H1 (cell line): ENCODE measurements at regions not wholly inside any gene's neighbourhood (a gene's known extent, or its start where the extent isn't known, plus 50 kb on each side); places are given as distances from the start of the nearest gene placed in this dataset.

ENCODE experiments used
- BACH1 ChIP-seq: IDR thresholded peaks from 2 replicates; pipeline ENCODE4 v1.6.1; 2012; ENCODE audit warnings: low read length, improper control_type of control experiment
- CEBPB ChIP-seq: IDR thresholded peaks from 2 replicates; pipeline ENCODE4 v1.6.1; 2012; ENCODE audit warnings: low read depth, low read length
- EP300 ChIP-seq, 2 experiments: IDR thresholded peaks; 1 replicate in 1 of 2; 2 replicates in 1 of 2; pipeline ENCODE4 v1.6.1; 2011 to 2012; ENCODE audit warnings: low read depth in 2 of 2, low read length in 2 of 2, mild to moderate bottlenecking in 2 of 2, borderline replicate concordance in 1 of 2, inconsistent platforms in 1 of 2, moderate library complexity in 1 of 2
- GABPA ChIP-seq: IDR thresholded peaks from 2 replicates; pipeline ENCODE4 v1.6.1; 2011; ENCODE audit warnings: mild to moderate bottlenecking, low read length, moderate library complexity, borderline replicate concordance; ENCODE audit not compliant: insufficient read depth
- HDAC2 ChIP-seq, 2 experiments: fragments of 300-600 bp in 1 of 2; sonication (generic) in 1 of 2; IDR thresholded peaks; 2 replicates each; pipeline ENCODE4 v1.6.1; 2011 to 2012; ENCODE audit warnings: low read depth in 2 of 2, low read length in 2 of 2, mild to moderate bottlenecking in 2 of 2, moderate library complexity in 2 of 2, borderline replicate concordance in 1 of 2, inconsistent platforms in 1 of 2
- KDM5A ChIP-seq: fragments of 200-600 bp; IDR thresholded peaks from 2 replicates; pipeline ENCODE4 v1.7.1; 2012; ENCODE audit warnings: mild to moderate bottlenecking, low read length, inconsistent platforms, mixed read lengths
- POLR2A ChIP-seq, 2 experiments: IDR thresholded peaks; 1 replicate in 1 of 2; 2 replicates in 1 of 2; pipeline ENCODE4 v1.6.1; 2011; ENCODE audit warnings: low read depth in 2 of 2, low read length in 2 of 2, mild to moderate bottlenecking in 2 of 2; ENCODE audit errors: control extremely low read depth in 1 of 2
- SIN3A ChIP-seq, 2 experiments: IDR thresholded peaks in 1 of 2; conservative IDR thresholded peaks in 1 of 2; 2 replicates each; pipeline ENCODE4 v1.6.1; 2011 to 2012; ENCODE audit warnings: low read length in 2 of 2, improper control_type of control experiment in 1 of 2, low read depth in 1 of 2, mild to moderate bottlenecking in 1 of 2
- SP4 ChIP-seq: IDR thresholded peaks from 2 replicates; pipeline ENCODE4 v1.6.1; 2012; ENCODE audit warnings: low read length, inconsistent platforms
- YY1 ChIP-seq: IDR thresholded peaks from 2 replicates; pipeline ENCODE4 v1.6.1; 2011; ENCODE audit warnings: low read depth, mild to moderate bottlenecking, low read length
- TF ChIP-seq, protein P1 (sequence below): IDR thresholded peaks from 2 replicates; pipeline ENCODE4 v1.6.1; 2012; ENCODE audit warnings: inconsistent platforms
- TF ChIP-seq, protein P2 (sequence below), 3 experiments: IDR thresholded peaks; 1 replicate in 2 of 3; 2 replicates in 1 of 3; pipeline versions ENCODE4 v1.5.1 to v1.6.1; 2011; ENCODE audit warnings: low read length in 3 of 3, mild to moderate bottlenecking in 3 of 3, inconsistent platforms in 2 of 3, low read depth in 1 of 3, moderate library complexity in 1 of 3; ENCODE audit not compliant: insufficient read depth in 1 of 3; ENCODE audit errors: control extremely low read depth in 1 of 3

- TF ChIP-seq SIN3A (conservative IDR thresholded peaks at IDR 0.05 in 1 of 2, IDR thresholded peaks at IDR 0.05 in 1 of 2; ENCODE audit: low read depth in 1 of 2, low read length in 2 of 2), result no peak
- no peak for TF ChIP-seq YY1
- no peak for TF ChIP-seq POLR2A (IDR thresholded peaks at IDR 0.05; ENCODE audit: control extremely low read depth in 1 of 2, low read depth in 2 of 2, low read length in 2 of 2)
- TF ChIP-seq, protein P1, sequence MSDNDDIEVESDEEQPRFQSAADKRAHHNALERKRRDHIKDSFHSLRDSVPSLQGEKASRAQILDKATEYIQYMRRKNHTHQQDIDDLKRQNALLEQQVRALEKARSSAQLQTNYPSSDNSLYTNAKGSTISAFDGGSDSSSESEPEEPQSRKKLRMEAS, result no peak
- TF ChIP-seq BACH1, result no peak
- no peak for TF ChIP-seq CEBPB
- TF ChIP-seq SP4, result no peak
- TF ChIP-seq GABPA, result no peak
- no peak for TF ChIP-seq EP300 (IDR thresholded peaks at IDR 0.05; ENCODE audit: borderline replicate concordance in 1 of 2, low read depth in 2 of 2, low read length in 2 of 2)
- TF ChIP-seq, protein P2, sequence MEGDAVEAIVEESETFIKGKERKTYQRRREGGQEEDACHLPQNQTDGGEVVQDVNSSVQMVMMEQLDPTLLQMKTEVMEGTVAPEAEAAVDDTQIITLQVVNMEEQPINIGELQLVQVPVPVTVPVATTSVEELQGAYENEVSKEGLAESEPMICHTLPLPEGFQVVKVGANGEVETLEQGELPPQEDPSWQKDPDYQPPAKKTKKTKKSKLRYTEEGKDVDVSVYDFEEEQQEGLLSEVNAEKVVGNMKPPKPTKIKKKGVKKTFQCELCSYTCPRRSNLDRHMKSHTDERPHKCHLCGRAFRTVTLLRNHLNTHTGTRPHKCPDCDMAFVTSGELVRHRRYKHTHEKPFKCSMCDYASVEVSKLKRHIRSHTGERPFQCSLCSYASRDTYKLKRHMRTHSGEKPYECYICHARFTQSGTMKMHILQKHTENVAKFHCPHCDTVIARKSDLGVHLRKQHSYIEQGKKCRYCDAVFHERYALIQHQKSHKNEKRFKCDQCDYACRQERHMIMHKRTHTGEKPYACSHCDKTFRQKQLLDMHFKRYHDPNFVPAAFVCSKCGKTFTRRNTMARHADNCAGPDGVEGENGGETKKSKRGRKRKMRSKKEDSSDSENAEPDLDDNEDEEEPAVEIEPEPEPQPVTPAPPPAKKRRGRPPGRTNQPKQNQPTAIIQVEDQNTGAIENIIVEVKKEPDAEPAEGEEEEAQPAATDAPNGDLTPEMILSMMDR (IDR thresholded peaks at IDR 0.05; ENCODE audit: control extremely low read depth in 1 of 3, insufficient read depth in 1 of 3, low read depth in 1 of 3, low read length in 3 of 3), result no peak
- no peak for TF ChIP-seq KDM5A
- no peak for TF ChIP-seq HDAC2 (IDR thresholded peaks at IDR 0.05; ENCODE audit: borderline replicate concordance in 1 of 2, low read depth in 2 of 2, low read length in 2 of 2)
Measured at GRCh38 chr13:85638815-85639393, 160.3 kb downstream of the SLITRK6 start.
